Common myeloid progenitor, CD34-positive (primary cell): ENCODE measurements at regions not wholly inside any gene's neighbourhood (a gene's known extent, or its start where the extent isn't known, plus 50 kb on each side); places are given as distances from the start of the nearest gene placed in this dataset.

Experiments used
- CTCF ChIA-PET: fragments of 350-600 bp; sonication (Branson Sonifier 250); formaldehyde crosslinking; loops from one replicate; lab custom pipeline; 2021; ENCODE audit warnings: antibody characterized with exemption; lab: Charles Lee
- POLR2A ChIA-PET: fragments of 350-600 bp; sonication (Branson Sonifier 250); formaldehyde crosslinking; loops from one replicate; lab custom pipeline; 2021; ENCODE audit warnings: antibody characterized with exemption; lab: Charles Lee
- DNase-seq, 3 donors: peaks; one replicate each; pipeline versions ENCODE4 v3.0.0 to v3.0.0-alpha.2; 2013
- H3K27ac ChIP-seq, 2 experiments: 1 replicate in 1 of 2; 2 replicates in 1 of 2; pipeline ENCODE4 v1.7.0; 2013; ENCODE audit warnings: inconsistent platforms in 2 of 2, low read length in 2 of 2, mild to moderate bottlenecking in 2 of 2, low read depth in 1 of 2, moderate library complexity in 1 of 2; ENCODE audit not compliant: severe bottlenecking in 2 of 2, insufficient read depth in 1 of 2, poor library complexity in 1 of 2
- H3K27me3 ChIP-seq, 5 experiments: replicated peaks in 2 of 5; 1 replicate in 3 of 5; 2 replicates in 2 of 5; pipeline versions ENCODE4 v1.6.1 to v1.7.0; 2013; ENCODE audit warnings: low read length in 4 of 5, mild to moderate bottlenecking in 2 of 5, moderate library complexity in 2 of 5, inconsistent platforms in 1 of 5; ENCODE audit not compliant: insufficient read depth in 5 of 5, control insufficient read depth in 4 of 5
- H3K36me3 ChIP-seq, 4 experiments: 1 replicate in 2 of 4; 2 replicates in 2 of 4; pipeline versions ENCODE4 v1.6.1 to v1.7.0; 2013; ENCODE audit warnings: low read length in 3 of 4, control low read depth in 1 of 4, mild to moderate bottlenecking in 1 of 4; ENCODE audit not compliant: control insufficient read depth in 4 of 4, insufficient read depth in 4 of 4
- H3K4me1 ChIP-seq, 4 experiments: 1 replicate in 3 of 4; 2 replicates in 1 of 4; pipeline versions ENCODE4 v1.6.1 to v1.7.1; 2013; ENCODE audit warnings: low read length in 3 of 4, mild to moderate bottlenecking in 3 of 4, control low read depth in 1 of 4, inconsistent platforms in 1 of 4, moderate library complexity in 1 of 4; ENCODE audit not compliant: control insufficient read depth in 4 of 4, insufficient read depth in 4 of 4; ENCODE audit errors: control extremely low read depth in 1 of 4
- H3K4me3 ChIP-seq, 7 experiments: 1 replicate in 4 of 7; 2 replicates in 3 of 7; pipeline versions ENCODE4 v1.5.1 to v1.7.0; 2013; ENCODE audit warnings: mild to moderate bottlenecking in 7 of 7, low read length in 6 of 7, moderate library complexity in 6 of 7, inconsistent platforms in 2 of 7, low read depth in 2 of 7, control low read depth in 1 of 7; ENCODE audit not compliant: insufficient read depth in 4 of 7, control insufficient read depth in 1 of 7; ENCODE audit errors: extremely low read depth in 1 of 7
- H3K9me3 ChIP-seq, 5 experiments: 1 replicate in 4 of 5; 2 replicates in 1 of 5; pipeline versions ENCODE4 v1.6.1 to v1.7.1; 2013; ENCODE audit warnings: low read length in 4 of 5, mild to moderate bottlenecking in 2 of 5, inconsistent platforms in 1 of 5, low read depth in 1 of 5, moderate library complexity in 1 of 5; ENCODE audit not compliant: control insufficient read depth in 4 of 5, insufficient read depth in 2 of 5; ENCODE audit errors: control extremely low read depth in 1 of 5
- WGBS: methylation state at CpG from one replicate; pipeline ENCODE4 v1.1.5; 2013; ENCODE audit not compliant: insufficient coverage; 5-methylcytosine and 5-hydroxymethylcytosine counted together

DNA sequence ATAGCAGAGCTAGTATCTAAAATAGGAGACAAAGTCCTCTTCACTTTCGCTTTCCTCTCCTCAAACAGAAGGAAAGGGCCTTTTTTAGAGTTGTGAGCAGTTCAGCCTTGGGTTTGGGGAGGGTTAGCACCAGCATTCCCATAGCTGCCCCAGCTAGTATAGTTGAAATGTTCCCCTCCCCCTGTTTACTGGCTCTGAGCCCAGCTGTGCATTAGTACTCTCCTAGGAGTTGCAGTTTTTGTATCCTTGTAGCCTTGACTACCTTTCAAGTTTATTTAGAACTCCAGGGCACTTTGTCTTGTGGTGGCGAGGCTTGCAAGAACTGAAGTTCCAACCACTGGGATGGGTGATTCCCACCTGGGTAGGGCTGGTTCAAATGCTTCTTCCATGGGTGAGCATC, 245.1 kb upstream of the NAALADL2 start:
- 100% methylated on average over 1 of the region's 2 CpGs for WGBS
- no peak overlapping the region for H3K27ac ChIP-seq
- POLR2A ChIA-PET = no interaction called here
- no peaks in the 10 kb centered on the region for H3K27me3 ChIP-seq
- no peak for DNase-seq
- H3K36me3 ChIP-seq = no peaks in the 10 kb centered on the region
- CTCF ChIA-PET = no interaction called here
- H3K9me3 ChIP-seq = no peaks in the 10 kb centered on the region
- H3K4me1 ChIP-seq = peaks cover 2 to 12% (median 8%) of the 10 kb centered on the region in 4 experiments
- H3K4me3 ChIP-seq = no peak overlapping the region

DNA sequence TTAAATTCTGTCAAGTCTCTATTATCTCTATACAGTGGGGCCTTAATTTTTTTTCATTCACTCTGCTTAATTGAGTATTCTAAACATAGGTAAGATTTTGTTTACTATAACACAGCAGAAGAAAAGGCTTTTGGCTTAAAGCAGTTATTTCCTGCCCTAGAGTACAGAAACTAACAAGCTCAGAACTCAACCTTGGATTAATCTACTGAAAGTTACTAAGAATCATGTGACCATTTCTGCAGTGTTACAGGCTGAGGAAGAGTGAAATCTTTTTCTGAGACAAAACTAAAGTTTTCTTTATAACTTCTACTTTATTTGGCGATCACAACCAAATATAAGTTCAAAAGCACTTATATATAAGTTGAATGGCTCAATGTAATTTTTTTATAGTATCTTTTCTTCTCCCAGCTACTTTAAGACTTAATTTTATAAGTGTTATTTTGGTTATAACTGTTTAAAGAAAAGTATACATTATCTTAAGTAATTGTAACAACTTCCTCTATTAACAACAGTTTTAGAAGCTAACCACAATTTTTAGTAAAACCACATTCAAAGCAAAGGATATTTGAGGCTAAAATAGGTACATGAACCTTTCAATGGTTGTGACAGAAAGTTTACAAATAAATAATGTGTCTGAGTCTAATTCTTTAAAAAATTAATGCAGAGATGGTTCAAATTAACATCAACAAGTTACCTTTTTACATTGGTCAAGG, 240.6 kb upstream of the NAALADL2 start:
- Histone ChIP-seq H3K4me1 (peaks cover 10 to 23% (median 15%) of the 10 kb centered on the region in 4 experiments), H3K4me3 (peak overlapping the region in 1 of 7 experiments; percentile 30), H3K27ac (peak overlapping the region in 1 of 2 experiments; percentile 37), H3K9me3 (no peaks in the 10 kb centered on the region), H3K36me3 (no peaks in the 10 kb centered on the region), H3K27me3 (no peaks in the 10 kb centered on the region)
- ChIA-PET CTCF (interaction anchor here (1.3 kb wide), 1 partner anchor 11 kb away, joined by 3 read pairs; no protein-coding TSS in a partner anchor), POLR2A (no interaction called here)
- no CpG with 5 or more reads among the region's 1 CpG for WGBS
- peak in 2 of 3 donors; percentile 64 to 77 for DNase-seq

DNA sequence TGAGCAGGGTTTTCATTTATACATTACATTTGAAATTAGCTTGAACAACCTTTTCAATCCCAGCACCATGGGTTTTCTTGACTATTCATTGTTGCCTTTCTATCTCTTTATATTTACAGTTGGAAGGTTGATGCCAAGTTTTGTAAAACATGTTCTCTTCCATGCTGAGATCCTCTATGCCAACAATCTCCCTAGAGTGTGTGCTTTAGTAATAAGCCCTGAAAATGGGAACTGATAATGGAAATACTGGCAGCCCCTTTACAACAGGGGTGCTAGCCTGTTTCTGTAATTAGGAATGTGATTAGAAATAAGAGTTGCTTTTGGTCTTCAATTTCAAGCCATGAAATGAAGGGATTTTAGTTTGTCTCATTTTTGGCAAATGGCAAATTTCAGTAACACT, 239.9 kb upstream of the NAALADL2 start:
- no peak overlapping the region for H3K27ac ChIP-seq
- peaks cover 10 to 23% (median 15%) of the 10 kb centered on the region in 4 experiments for H3K4me1 ChIP-seq
- no peaks in the 10 kb centered on the region for H3K9me3 ChIP-seq
- H3K4me3 ChIP-seq = no peak overlapping the region
- ChIA-PET CTCF (interaction anchor here (0.9 kb wide), 1 partner anchor 9 kb away, joined by 3 read pairs; no protein-coding TSS in a partner anchor), POLR2A (no interaction called here)
- no peaks in the 10 kb centered on the region for H3K27me3 ChIP-seq
- no peaks in the 10 kb centered on the region for H3K36me3 ChIP-seq
- DNase-seq = peak in 1 of 3 donors; percentile 23

DNA sequence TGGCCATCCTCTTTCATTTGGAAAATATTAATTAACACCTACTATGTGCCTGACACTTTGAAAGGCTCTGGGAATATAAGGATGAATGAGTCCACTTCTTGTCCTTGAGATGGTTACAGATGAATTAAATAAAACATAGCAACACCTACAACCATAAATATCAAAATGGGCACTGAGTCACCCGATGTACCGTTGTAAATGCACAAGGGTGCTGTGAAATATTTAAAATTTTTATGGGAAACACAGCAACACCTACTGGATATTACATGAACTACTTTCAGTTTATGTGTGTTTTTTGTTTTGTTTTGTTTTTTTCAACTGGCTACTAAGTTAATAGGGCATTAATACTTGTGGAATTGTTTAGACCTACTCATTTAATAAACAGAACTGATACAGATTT, 239.0 kb upstream of the NAALADL2 start:
- H3K27me3 ChIP-seq = no peaks in the 10 kb centered on the region
- no CpG with 5 or more reads among the region's 2 CpGs for WGBS
- no peak overlapping the region for H3K27ac ChIP-seq
- H3K36me3 ChIP-seq = no peaks in the 10 kb centered on the region
- H3K4me3 ChIP-seq = peak overlapping the region in 1 of 7 experiments; percentile 37
- peak; percentile 37 to 59 (median 53) for DNase-seq
- H3K9me3 ChIP-seq = no peaks in the 10 kb centered on the region
- peaks cover 10 to 23% (median 15%) of the 10 kb centered on the region in 4 experiments for H3K4me1 ChIP-seq
- ChIA-PET POLR2A (no interaction called here), CTCF (interaction anchor here (0.9 kb wide), 1 partner anchor 8 kb away, joined by 3 read pairs; no protein-coding TSS in a partner anchor)

DNA sequence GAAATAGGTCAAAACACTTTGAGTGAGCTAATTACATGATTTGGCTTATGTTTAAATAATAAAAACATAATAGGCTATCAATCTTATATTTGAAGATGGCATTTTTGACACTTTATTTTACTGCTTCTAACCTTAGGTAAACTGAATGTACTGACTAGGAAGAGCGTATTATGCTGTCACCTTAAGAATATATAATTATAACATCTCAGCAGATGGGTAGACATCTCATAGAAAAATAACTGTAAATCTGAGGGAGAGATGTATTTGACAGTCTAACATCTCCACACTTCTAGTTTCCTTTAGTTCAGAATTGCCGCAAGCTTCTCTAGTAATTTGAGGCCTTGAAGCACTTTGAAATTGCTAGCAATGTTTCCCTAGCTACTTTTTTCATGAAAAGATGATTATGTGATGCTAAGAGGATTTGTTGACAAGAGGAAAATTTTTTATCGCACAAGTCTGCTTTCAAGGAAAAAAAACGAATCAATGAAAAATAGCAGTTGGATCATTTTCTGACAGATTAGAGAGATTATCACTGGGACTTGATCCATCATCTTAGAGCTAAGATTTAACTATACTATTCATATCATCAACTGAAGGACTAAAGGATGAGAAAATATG, 238.2 kb upstream of the NAALADL2 start:
- Histone ChIP-seq H3K4me3 (no peak overlapping the region), H3K36me3 (no peaks in the 10 kb centered on the region), H3K4me1 (peaks cover 10 to 23% (median 15%) of the 10 kb centered on the region in 4 experiments), H3K27ac (no peak overlapping the region), H3K9me3 (no peaks in the 10 kb centered on the region), H3K27me3 (no peaks in the 10 kb centered on the region)
- CTCF ChIA-PET = interaction anchor here (0.8 kb wide), 1 partner anchor 26 kb away, joined by 4 read pairs; no protein-coding TSS in a partner anchor
- no CpG with 5 or more reads among the region's 4 CpGs for WGBS
- DNase-seq = no peak
- POLR2A ChIA-PET = no interaction called here

DNA sequence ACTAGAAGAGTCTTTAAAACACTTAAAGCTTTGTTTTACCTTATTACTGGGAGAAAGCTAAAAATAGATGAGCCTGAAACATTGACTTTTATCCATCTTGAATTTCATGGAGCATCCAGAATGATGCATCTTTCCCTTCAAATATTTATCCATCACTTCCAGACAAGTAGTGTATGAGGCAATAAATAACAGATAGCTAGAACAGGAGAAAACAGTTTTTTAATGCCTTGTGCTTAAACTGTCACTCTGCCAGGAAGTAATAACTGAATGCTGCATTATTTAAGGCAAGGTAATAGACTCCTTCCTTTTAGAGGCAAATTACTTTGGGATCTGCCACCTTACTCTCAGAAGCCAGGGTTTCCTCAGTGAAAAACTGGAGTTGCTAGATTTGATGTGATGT, 225.8 kb upstream of the NAALADL2 start:
- POLR2A ChIA-PET = interaction anchor here (0.6 kb wide), 1 partner anchor 434 kb away, joined by 3 read pairs; no protein-coding TSS in a partner anchor
- Histone ChIP-seq H3K36me3 (no peaks in the 10 kb centered on the region), H3K4me3 (no peak overlapping the region), H3K4me1 (peaks cover 0 to 3% (median 0%) of the 10 kb centered on the region in 4 experiments), H3K27ac (no peak overlapping the region), H3K9me3 (no peaks in the 10 kb centered on the region), H3K27me3 (no peaks in the 10 kb centered on the region)
- CTCF ChIA-PET = no interaction called here
- no peak for DNase-seq

DNA sequence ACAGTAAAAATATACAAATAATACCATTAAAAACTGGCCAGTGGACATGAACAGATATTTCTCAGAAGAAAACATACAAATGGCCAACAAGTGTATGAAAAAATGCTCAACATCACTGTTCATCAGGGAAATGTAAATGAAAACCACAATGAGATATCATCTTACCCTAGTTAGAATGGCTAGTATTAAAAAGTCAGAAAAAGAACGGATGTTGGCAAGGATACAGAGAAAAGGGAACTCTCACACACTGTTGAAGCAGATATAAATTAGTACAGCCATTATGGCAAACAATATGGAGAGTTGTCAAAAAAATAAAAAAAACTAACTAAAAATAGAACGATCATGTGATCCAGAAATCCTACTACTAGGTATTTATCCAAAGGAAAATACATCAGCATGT, 222.7 kb upstream of the NAALADL2 start:
- H3K4me1 ChIP-seq = peaks cover 0 to 9% (median 1%) of the 10 kb centered on the region in 4 experiments
- POLR2A ChIA-PET = no interaction called here
- no peaks in the 10 kb centered on the region for H3K27me3 ChIP-seq
- no peaks in the 10 kb centered on the region for H3K36me3 ChIP-seq
- CTCF ChIA-PET = no interaction called here
- peak; percentile 19 to 83 (median 67) for DNase-seq
- no CpG with 5 or more reads among the region's 2 CpGs for WGBS
- H3K9me3 ChIP-seq = no peaks in the 10 kb centered on the region
- H3K4me3 ChIP-seq = no peak overlapping the region
- no peak overlapping the region for H3K27ac ChIP-seq
